ENCODE measurements at regions not wholly inside any gene's neighbourhood (a gene's known extent, or its start where the extent isn't known, plus 50 kb on each side); places are given as distances from the start of the nearest gene placed in this dataset.

DNA sequence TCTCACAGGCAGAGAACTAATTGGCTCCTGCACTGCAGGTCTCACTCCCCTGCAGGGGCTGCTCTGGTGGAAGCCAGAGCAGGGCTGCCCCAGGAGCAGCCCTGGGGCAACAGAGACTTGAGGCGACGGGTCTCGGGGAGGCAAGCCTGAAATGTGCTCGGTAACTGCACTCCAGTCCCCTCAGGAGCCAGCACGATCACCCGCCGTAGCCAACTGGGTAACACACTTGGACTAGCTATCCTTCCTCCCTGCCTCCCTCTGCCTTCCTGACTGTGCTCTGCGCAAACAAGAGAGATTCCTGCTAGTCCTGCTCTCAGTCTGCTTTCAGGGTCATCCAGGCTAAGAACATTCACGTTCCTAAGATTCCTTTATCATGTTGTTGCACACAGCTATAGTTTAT, 140.7 kb upstream of the NSMCE3 start:
- no peak overlapping the region for H3K9ac ChIP-seq
- WGBS, 2 experiments (ENCODE audit: low coverage in 1 of 2, low lambda C conversion rate in 2 of 2, missing lambda C conversion rate in 2 of 2): 31 to 37% methylated on average over 9 of the region's 9 CpGs
- in situ Hi-C loops (cut with MboI): no loop called here
- H3K9me3 ChIP-seq (ENCODE audit: low read depth): no peaks in the 10 kb centered on the region
- no peaks in the 10 kb centered on the region for H4K20me1 ChIP-seq (ENCODE audit: insufficient read depth)
- H3K27ac ChIP-seq: no peak overlapping the region
- no peaks in the 10 kb centered on the region for H3K27me3 ChIP-seq (replicated peaks; ENCODE audit: insufficient read depth)
- TF ChIP-seq EZH2phosphoT487 (IDR thresholded peaks at IDR 0.05; ENCODE audit: insufficient read depth, low read depth): no peak
- no peak for TF ChIP-seq EZH2 (IDR thresholded peaks at IDR 0.05; ENCODE audit: insufficient read depth, poor library complexity, severe bottlenecking)
- no peak overlapping the region for H3K4me2 ChIP-seq (ENCODE audit: unreplicated experiment)
- H3F3A ChIP-seq (ENCODE audit: insufficient read depth): no peaks in the 10 kb centered on the region
- no peaks in the 10 kb centered on the region for H3K4me1 ChIP-seq (ENCODE audit: insufficient read depth)
- no peaks in the 10 kb centered on the region for H3K36me3 ChIP-seq (ENCODE audit: low read depth)
- DNase-seq: no peak
- H2AFZ ChIP-seq: no peak overlapping the region
- no peaks in the 10 kb centered on the region for H3K79me2 ChIP-seq (ENCODE audit: insufficient read depth)
- H3K9me2 ChIP-seq (ENCODE audit: insufficient read depth): no peaks in the 10 kb centered on the region
- no peak overlapping the region for H3K4me3 ChIP-seq

DNA sequence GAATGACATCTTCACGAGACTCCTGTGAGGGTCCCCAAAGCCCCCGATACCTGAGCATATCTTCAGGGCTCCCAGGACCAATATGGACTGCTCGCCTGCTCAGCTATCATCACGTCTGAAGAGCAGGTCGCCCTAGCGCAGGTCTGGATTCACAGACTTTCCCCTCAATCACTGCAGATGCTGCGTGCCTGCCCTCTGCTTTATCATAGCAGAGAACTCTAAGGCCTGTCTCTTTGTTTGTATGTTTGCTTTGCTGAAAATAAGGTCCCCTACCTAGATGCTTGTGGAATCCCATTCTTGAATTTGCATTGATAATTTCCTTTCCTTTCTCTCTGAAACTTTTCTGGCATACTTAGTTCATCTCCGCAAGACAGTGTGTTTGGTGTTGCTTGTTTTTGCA, 140.3 kb upstream of the NSMCE3 start:
- no peaks in the 10 kb centered on the region for H4K20me1 ChIP-seq (ENCODE audit: insufficient read depth)
- H3K9ac ChIP-seq: no peak overlapping the region
- H2AFZ ChIP-seq: no peak overlapping the region
- no peaks in the 10 kb centered on the region for H3K36me3 ChIP-seq (ENCODE audit: low read depth)
- 20 to 25% methylated on average over 8 of the region's 8 CpGs for WGBS, 2 experiments (ENCODE audit: low coverage in 1 of 2, low lambda C conversion rate in 2 of 2, missing lambda C conversion rate in 2 of 2)
- no peak overlapping the region for H3K27ac ChIP-seq
- no peaks in the 10 kb centered on the region for H3K27me3 ChIP-seq (replicated peaks; ENCODE audit: insufficient read depth)
- H3K79me2 ChIP-seq (ENCODE audit: insufficient read depth): no peaks in the 10 kb centered on the region
- H3K4me2 ChIP-seq (ENCODE audit: unreplicated experiment): no peak overlapping the region
- TF ChIP-seq EZH2 (IDR thresholded peaks at IDR 0.05; ENCODE audit: insufficient read depth, poor library complexity, severe bottlenecking): no peak
- TF ChIP-seq EZH2phosphoT487 (IDR thresholded peaks at IDR 0.05; ENCODE audit: insufficient read depth, low read depth): no peak
- no peaks in the 10 kb centered on the region for H3K9me2 ChIP-seq (ENCODE audit: insufficient read depth)
- in situ Hi-C loops (cut with MboI): no loop called here
- H3K4me1 ChIP-seq (ENCODE audit: insufficient read depth): no peaks in the 10 kb centered on the region
- H3K9me3 ChIP-seq (ENCODE audit: low read depth): no peaks in the 10 kb centered on the region
- H3F3A ChIP-seq (ENCODE audit: insufficient read depth): no peaks in the 10 kb centered on the region
- H3K4me3 ChIP-seq: no peak overlapping the region
- DNase-seq: no peak

DNA sequence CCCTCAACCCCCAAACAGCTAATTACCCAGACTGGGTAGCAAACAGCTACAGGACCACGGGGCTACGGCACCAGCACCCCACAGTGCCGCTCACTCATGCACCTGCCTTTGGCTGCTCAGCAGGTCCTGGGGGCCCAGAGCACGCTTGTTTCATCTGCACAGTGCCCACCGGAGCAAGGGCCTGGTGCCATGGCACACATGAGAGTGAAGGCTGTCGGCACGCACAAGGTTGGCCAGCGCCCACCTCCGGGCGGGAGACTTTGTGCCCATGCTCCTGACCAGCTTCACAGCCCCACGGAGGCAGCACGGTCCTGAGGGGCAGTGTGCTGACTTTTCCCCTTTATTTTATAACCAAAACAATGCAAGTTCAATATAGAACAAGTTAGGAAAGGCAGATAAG, 135.9 kb upstream of the NSMCE3 start:
- no peaks in the 10 kb centered on the region for H3K79me2 ChIP-seq (ENCODE audit: insufficient read depth)
- 53 to 57% methylated on average over 12 of the region's 12 CpGs for WGBS, 2 experiments (ENCODE audit: low coverage in 1 of 2, low lambda C conversion rate in 2 of 2, missing lambda C conversion rate in 2 of 2)
- no peak overlapping the region for H3K4me3 ChIP-seq

DNA sequence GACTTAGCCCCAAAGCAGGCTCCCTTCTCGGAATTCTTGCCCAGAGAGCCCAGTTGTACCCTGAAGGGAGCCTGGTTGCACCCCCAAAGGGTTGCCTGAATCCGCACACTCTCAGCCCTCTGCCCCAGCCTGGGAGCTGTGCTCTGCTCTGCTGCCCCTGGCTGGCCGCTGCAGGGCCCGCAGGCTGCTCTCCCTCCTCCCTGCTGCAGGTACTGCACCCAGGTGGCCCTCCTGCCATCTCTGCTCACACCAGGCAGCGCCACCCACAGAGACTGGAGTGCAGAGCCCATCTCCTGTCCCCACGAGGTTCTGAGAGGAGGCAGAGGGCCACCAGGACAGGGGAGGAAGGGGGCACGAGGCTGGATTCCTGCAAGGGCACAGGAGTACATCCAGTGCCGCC, 134.2 kb upstream of the NSMCE3 start:
- no peaks in the 10 kb centered on the region for H3F3A ChIP-seq (ENCODE audit: insufficient read depth)
- no peaks in the 10 kb centered on the region for H3K9me3 ChIP-seq (ENCODE audit: low read depth)
- no peak overlapping the region for H3K4me3 ChIP-seq
- H3K9ac ChIP-seq: no peak overlapping the region
- TF ChIP-seq EZH2 (IDR thresholded peaks at IDR 0.05; ENCODE audit: insufficient read depth, poor library complexity, severe bottlenecking) (no peak), EZH2phosphoT487 (IDR thresholded peaks at IDR 0.05; ENCODE audit: insufficient read depth, low read depth) (no peak)
- no peak overlapping the region for H3K27ac ChIP-seq
- H3K9me2 ChIP-seq (ENCODE audit: insufficient read depth): no peaks in the 10 kb centered on the region
- H2AFZ ChIP-seq: no peak overlapping the region
- no peaks in the 10 kb centered on the region for H3K27me3 ChIP-seq (replicated peaks; ENCODE audit: insufficient read depth)
- in situ Hi-C loops (cut with MboI): no loop called here
- H3K36me3 ChIP-seq (ENCODE audit: low read depth): no peaks in the 10 kb centered on the region
- WGBS, 2 experiments (ENCODE audit: low coverage in 1 of 2, low lambda C conversion rate in 2 of 2, missing lambda C conversion rate in 2 of 2): 10 to 17% methylated on average over 8 of the region's 8 CpGs
- H3K4me1 ChIP-seq (ENCODE audit: insufficient read depth): no peaks in the 10 kb centered on the region
- no peak for DNase-seq
- H3K79me2 ChIP-seq (ENCODE audit: insufficient read depth): no peaks in the 10 kb centered on the region
- H4K20me1 ChIP-seq (ENCODE audit: insufficient read depth): no peaks in the 10 kb centered on the region
- no peak overlapping the region for H3K4me2 ChIP-seq (ENCODE audit: unreplicated experiment)

More for the DNA sequence above, 135.9 kb upstream of the NSMCE3 start:
- Histone ChIP-seq H3F3A (ENCODE audit: insufficient read depth) (no peaks in the 10 kb centered on the region), H4K20me1 (ENCODE audit: insufficient read depth) (no peaks in the 10 kb centered on the region), H3K9me3 (ENCODE audit: low read depth) (no peaks in the 10 kb centered on the region), H3K4me2 (ENCODE audit: unreplicated experiment) (no peak overlapping the region), H3K9me2 (ENCODE audit: insufficient read depth) (no peaks in the 10 kb centered on the region), H3K27me3 (replicated peaks; ENCODE audit: insufficient read depth) (no peaks in the 10 kb centered on the region), H3K27ac (no peak overlapping the region), H3K9ac (no peak overlapping the region), H3K36me3 (ENCODE audit: low read depth) (no peaks in the 10 kb centered on the region), H2AFZ (no peak overlapping the region), H3K4me1 (ENCODE audit: insufficient read depth) (no peaks in the 10 kb centered on the region)
- DNase-seq: no peak
- in situ Hi-C loops (cut with MboI): no loop called here
- TF ChIP-seq EZH2 (IDR thresholded peaks at IDR 0.05; ENCODE audit: insufficient read depth, poor library complexity, severe bottlenecking) (no peak), EZH2phosphoT487 (IDR thresholded peaks at IDR 0.05; ENCODE audit: insufficient read depth, low read depth) (no peak)

DNA sequence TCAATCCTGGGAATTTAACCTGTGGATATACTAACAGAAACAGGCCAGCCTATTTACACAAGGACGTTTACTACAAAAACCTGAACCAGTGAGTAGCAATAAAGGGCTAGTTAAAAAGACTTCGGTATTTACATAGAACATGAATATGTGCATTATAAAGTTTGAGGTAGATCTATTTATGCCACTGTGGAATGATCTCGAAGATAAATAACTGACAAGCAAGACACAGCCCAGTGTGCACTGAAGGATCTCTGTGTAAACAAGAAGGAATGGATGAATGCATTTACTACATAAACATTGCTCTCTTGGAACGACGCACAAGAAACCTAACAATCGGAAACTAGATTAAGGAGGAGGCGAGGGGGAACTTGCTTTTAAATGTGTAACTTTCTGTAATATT, 132.0 kb upstream of the NSMCE3 start:
- 9 to 11% methylated on average over 7 of the region's 7 CpGs for WGBS, 2 experiments (ENCODE audit: low coverage in 1 of 2, low lambda C conversion rate in 2 of 2, missing lambda C conversion rate in 2 of 2)
- in situ Hi-C loops (cut with MboI): no loop called here
- TF ChIP-seq EZH2 (IDR thresholded peaks at IDR 0.05; ENCODE audit: insufficient read depth, poor library complexity, severe bottlenecking): no peak

More for the DNA sequence above, 132.0 kb upstream of the NSMCE3 start:
- no peaks in the 10 kb centered on the region for H3K36me3 ChIP-seq (ENCODE audit: low read depth)
- H3K9me3 ChIP-seq (ENCODE audit: low read depth): no peaks in the 10 kb centered on the region
- H3K4me1 ChIP-seq (ENCODE audit: insufficient read depth): no peaks in the 10 kb centered on the region
- no peaks in the 10 kb centered on the region for H4K20me1 ChIP-seq (ENCODE audit: insufficient read depth)
- no peak overlapping the region for H3K27ac ChIP-seq
- no peaks in the 10 kb centered on the region for H3K79me2 ChIP-seq (ENCODE audit: insufficient read depth)
- H3K4me2 ChIP-seq (ENCODE audit: unreplicated experiment): no peak overlapping the region
- H3K9ac ChIP-seq: no peak overlapping the region
- no peaks in the 10 kb centered on the region for H3F3A ChIP-seq (ENCODE audit: insufficient read depth)
- no peak overlapping the region for H2AFZ ChIP-seq
- no peak overlapping the region for H3K4me3 ChIP-seq
- no peak for DNase-seq
- no peaks in the 10 kb centered on the region for H3K9me2 ChIP-seq (ENCODE audit: insufficient read depth)
- H3K27me3 ChIP-seq (replicated peaks; ENCODE audit: insufficient read depth): no peaks in the 10 kb centered on the region
